ENCODE measurements at regions not wholly inside any gene's neighbourhood (a gene's known extent, or its start where the extent isn't known, plus 50 kb on each side); places are given as distances from the start of the nearest gene placed in this dataset.
"Not testable (repeated sequence)": the region's sequence is repeated elsewhere in the genome, so short reads cannot be mapped to it uniquely, and the experiment has no call there.

DNA sequence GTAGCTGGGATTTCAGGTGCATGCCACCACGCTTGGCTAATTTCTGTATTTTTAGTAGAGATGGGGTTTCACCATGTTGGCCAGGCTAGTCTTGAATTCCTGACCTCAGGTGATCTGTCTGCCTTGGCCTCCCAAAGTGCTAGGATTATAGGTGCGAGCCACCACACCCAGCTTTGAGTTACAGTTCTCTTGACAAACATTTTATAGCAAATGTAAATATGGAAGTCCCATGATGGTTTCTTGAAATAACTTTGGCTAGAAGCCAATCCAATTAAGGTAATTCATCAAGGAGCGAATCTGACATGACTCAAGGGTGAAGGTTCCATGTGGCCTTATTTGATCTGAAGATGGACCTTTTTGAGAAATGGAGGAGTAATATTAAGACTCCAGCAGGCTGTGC is 76.2 kb upstream of the RFLNA start:
- not testable (repeated sequence) for DNase-seq (ENCODE audit: low read depth, low spot score)

DNA sequence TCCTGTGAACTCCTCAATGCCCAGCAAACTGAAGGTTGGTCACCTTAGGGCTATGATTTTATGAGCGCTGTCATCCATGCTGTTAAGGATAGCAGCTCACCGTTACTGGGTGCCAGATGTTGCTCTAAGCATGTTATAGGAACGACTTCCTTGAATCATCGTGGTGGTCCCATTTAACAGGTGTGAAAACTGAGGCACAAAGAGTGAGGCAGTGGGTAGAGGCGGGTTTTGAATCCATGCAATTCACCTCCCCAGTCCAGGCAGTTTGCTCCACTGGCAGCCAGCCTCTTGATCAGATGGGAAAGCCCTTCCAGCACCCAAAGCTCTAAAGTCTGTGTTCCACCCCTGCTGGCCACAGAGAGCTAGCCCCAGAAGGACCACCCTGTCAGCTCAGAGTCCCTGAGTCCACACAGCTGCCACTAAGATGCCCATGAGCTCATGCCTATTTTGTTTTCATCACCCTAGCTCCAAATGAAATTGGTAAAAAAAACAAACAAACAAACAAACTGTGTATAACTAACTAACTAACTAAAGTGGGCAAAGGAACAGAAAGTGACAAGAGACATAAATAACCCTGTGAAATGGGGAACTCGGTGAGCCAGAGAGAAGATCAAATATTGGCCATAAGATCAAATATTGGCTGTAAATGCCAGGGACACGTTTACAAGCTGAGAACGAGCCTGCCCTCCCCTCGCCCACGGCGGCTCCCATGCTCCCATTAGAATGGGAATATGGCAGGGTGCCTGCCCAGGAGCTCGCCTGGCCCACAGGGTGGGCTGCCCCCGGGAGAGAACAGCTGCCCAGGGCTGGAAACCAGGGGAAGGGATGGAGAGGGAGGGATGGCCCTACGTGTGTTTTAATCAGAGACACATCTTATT is 72.3 kb upstream of the RFLNA start:
- no peak for DNase-seq (ENCODE audit: low read depth, low spot score)

DNA sequence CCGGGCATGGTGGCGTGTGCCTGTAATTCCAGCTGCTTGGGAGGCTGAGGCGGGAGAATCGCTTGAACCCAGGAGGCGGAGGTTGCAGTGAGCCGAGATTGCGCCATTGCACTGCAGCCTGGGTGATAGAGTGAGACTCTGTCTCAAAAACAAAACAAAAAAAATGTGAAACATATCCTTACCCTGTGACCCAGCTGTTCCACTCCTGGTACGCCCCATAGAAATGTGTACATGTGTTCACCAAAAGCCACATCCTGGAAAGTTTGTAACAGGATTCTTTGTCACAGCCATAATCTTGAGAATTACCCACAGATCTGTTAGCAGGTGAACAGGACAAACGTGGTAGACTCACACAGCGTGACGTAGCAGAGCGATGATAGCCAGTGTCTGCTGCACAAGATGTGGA is 71.2 kb upstream of the RFLNA start:
- not testable (repeated sequence) for DNase-seq (ENCODE audit: low read depth, low spot score)

DNA sequence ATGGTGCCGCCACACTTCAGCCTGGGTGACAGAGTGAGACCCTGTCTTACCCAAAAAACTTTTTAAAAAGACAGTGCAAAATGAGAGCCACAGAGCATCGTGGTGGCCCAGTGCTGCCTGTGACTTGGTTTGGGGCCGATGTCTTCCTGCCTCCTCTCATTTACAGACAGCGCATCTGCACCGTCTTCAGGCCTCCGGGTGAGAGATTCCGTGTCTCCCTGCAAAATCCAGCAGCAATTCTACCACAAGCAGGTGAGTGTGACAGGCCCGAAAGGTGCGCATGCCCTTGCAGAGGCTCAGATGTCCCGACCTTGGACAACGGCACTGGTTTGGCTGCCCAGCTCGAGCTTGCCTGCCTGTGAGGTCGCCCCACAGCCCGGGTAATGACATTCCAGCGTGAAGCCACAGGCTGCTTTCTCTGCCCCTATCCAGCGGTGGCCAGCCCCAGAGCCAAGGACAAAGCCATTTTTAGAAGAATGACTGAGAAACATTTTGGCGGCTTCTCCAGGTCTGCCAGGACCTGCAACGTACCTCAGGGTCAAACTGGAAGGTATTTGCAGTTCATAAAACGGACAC is 70.3 kb upstream of the RFLNA start:
- DNase-seq (ENCODE audit: low read depth, low spot score), result no peak

DNA sequence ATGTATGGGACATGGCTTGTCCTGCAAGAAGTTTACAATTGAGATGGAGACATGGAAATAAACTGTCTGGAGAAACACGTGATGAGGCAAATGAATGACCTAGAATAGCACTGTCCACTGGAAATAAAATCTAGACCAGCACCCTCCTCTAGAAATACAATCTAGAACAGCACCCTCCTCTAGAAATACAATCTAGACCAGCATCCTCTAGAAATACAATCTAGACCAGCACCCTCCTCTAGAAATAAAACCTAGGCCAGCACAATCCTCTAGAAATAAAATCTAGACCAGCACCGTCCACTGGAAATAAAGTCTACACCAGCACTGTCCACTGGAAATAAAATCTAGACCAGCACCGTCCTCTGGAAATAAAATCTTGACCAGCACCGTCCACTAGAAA is 69.2 kb upstream of the RFLNA start:
- no peak for DNase-seq (ENCODE audit: low read depth, low spot score)

DNA sequence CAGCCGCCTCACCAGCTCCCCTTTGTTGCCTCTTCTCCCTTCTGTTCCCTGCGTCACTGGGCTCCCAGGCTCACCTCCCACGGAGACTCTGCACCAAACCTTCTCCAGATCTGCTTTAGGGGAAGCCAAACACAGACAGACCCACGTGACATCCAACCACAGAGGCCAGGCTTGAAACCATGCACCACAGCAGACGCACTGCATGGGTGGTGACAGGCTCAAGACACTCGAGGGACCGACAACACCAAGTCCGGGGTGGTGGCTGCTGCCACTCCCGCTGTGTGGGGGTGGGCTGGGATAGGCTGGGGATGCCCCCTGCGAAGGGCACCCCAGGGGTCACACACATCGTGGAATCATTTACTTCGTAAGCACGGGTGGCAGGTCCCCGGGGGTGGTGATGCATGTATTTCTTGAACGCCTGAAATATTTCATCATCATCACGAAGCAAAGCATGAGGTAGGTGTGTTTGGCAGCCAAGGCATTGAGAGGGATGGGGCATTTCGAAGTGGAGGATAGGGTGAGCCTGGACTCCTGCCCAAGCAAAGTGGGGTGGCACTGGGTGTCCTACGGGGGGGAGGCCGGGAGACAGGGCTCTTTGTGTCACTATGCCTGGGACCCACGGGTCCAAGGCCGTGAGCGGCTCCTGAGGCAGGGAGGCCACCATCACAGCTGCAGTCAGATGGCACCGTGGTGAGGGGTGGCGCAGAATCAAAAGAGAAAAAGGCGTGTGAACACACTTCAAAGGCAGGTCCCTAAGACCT is 66.8 kb upstream of the RFLNA start:
- no peak for DNase-seq (ENCODE audit: low read depth, low spot score)

DNA sequence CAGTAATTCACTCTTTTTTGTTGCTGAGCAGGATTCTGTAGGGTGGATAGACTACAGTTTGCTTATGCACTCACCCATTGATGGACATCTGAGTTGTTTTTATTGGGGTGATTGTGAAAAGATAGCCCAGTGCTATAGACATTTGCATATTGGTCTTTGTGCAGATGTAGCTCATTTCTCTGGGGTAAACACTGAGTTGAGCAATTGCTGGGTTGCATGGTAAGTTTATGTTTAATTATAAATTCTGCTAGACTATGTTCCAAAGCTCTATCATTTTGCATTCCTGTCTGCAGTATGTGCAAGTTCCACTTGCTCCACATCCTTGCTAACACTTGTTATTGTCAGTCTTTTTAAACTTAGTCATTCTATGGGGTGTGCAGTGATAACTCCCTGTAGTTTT is 65.4 kb upstream of the RFLNA start:
- no peak for DNase-seq (ENCODE audit: low read depth, low spot score)

DNA sequence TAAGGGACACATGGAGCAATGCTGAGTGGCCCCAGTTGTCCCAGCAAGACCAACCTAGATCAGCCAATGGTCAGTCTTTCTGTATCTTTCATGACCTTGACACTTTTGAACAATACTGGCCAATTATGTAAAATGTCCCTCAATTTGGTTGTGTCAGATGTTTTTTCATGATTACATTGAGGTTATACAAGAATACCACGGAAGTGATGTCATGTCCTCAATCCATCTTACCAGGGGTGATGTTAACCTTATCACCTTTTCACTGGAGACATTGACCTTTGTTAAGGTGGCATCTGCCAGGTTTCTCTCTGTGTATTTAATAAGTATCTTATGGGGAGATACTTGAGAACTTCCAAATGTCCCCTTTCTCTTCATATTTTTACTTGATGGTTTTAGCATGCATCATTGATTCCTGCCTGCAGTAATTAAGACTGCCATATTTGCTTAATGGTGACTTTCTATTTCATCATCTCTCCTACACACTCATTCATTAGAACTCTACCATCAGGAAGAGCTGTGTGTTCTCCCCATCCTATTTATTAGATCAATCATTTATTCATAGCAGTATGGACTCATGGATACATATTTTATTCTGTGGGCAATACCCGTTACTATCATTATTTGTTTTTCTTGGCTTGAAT is 64.7 kb upstream of the RFLNA start:
- no peak for DNase-seq (ENCODE audit: low read depth, low spot score)

DNA sequence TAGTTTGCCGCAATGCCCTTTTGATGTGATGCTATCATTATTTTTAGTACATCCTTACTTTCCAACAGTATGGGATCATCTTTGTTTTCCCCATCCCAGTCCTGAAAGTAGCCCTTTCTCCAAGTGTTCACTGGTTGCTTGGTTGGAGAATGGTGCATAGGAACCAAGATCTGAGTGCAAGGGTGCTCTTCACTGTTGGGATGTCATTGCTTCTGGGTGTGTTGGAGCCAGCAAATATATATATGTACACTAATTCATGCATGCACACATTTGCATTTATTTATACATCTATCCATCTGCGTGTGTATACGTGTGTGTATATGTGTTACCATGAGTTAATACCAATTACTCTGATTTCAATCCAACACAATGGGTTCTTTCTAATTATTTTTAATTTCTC is 64.1 kb upstream of the RFLNA start:
- no peak for DNase-seq (ENCODE audit: low read depth, low spot score)

DNA sequence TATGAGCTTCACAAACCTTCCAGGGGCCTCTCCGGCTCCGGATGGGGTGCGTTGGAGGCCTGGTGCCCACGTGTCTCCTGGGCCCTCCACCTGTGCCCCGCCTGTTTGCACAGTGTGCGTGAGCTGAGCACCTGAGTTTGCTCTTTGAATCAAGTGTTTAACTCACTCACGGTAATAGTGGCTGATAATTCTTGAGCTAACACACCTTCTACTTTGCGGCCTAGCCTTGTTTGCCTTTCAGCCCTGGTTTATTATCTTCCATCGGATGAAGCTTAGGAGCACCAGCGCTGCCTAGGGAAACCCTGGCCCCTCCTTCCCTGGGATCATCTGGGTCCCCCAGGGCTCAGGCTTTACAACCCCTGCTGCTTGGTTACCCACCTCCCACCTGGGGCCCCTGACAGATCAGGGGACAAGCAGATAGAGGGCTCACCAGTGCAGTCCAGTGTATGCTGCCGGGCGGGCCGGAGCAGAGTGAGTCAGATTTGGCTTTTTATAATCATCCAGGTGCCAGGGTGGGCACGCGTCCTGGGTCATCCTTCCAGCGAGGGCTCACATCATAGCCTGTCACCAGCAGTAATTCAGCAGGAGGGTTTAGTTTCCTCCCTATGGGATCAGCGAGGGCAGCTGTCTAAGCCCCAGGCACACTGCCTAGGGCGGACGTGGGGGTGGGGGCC is 62.8 kb upstream of the RFLNA start:
- no peak for DNase-seq (ENCODE audit: low read depth, low spot score)

DNA sequence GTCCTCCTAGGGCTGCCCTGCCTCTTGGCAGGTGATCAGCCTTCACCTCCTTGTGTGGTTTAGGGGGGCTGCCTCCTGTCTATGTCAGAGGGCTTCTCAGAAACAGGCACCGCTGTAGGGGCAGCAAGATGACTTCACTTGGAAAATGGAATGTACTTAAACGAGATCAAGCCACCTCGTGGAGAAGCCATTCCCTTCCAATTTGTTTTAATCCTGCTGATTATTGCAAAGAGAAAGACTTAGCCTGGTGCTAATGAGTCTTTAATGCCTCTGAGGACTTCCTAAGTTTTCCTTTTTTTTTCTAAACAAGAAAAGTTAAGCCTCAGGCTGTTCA is 62.3 kb upstream of the RFLNA start:
- no peak for DNase-seq (ENCODE audit: low read depth, low spot score)

DNA sequence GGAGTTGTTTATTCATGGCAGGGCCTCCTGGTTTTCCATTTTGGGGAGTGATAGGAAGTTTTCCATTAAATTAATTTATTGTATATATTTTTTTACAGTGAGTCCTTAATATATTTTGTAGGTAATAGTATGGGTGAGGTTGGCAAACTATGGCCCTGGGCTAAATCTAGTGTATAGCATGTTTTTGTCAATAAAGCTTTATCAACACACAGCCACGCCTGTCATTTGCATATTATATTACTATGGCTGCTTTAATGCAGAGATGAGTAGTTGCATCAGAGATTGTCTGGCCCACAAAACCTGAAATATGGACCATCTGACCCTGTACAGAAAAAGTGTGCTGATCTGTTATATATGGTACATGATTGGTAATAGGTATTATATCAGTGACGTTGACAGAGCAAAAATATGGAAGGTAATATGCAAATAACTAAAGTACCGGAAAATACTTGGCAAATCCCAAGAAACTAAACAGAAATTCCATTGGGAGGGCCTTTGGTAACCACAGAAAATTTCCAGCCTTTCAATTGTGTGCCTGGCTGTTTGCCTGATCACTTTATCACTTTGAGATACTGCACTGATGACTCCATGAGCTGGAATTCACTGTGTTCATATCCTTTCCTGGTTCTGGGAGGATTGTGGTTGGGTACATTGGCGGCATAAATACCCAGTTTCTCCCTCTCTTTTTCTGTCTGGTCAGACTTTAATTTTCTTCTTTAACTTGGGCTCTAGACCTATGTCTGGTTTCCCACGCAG is 61.7 kb upstream of the RFLNA start:
- no peak for DNase-seq (ENCODE audit: low read depth, low spot score)

DNA sequence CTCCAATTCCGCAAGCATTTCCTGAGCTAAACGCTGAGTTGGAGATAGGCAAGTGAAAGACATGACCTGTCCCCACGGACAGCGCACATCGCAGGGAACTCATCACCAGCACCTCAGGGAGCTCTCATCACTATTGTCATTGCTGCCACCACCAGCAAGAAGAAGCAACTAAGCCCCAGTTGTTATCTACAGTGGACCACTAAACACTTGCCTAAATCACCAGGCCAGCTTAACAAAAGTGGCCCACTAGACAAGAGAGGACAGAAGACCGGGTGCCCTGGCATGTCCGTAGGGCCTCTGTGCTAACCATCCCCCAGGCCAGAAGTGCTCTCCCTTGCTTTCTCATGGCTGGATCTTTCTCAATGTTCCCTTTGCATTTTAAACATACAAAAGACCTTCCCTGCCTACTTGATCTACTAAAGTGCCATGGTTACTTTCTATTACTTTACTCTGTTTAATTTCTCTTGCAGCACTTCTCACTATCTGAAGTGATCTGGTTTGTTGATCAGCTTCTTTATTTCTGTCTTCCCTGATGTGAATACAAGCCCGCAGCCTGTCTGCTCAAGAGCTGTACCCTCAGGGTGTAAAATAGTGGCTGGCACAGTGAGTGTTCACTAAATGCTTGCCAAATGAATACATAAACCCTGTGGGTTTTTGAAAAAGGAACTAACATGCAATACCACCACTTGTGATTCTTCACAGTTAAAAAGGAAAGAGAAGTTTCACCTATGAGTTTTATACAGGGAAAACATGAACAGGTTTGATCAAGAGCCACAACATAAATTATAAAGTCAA is 60.9 kb upstream of the RFLNA start:
- DNase-seq (ENCODE audit: low read depth, low spot score), result no peak

DNA sequence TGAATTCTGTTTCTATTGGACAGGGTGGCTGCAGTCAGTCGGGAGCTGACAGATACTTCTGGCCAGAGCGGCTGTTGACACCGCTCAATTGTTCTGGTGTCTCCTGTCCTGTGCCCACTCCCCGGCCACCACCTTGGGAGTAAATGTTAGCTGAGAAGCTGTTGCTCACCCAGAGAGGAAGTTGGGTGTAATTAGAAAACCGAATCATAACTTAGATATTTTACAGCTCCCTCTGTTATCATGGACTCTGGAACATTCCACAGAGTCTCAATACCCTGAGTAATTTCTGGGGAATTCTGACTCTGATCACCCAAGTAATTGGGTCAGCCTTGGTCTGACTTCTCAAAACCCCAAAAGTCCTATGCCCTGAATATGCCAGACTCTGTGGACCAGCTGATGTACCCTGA is 58.3 kb upstream of the RFLNA start:
- no peak for DNase-seq (ENCODE audit: low read depth, low spot score)

DNA sequence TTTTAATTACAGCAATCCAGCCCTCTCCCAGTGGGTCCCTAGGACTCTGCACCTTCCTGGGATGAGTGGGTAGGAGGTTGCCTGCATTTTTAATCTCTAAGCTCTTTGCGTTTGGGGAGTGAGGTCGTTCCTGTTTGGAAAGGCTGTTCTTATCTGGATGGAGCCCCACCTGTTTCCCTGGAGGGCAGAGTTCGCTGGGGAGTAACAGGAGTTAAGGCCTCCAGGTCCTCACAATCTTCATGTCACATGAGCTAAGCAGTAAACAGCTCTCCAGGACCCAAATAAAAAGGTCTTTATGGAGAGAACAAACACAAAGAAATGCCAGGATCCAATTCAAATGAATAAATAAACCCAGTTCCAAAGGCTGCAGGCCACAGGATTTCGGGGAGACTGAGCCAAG is 56.0 kb upstream of the RFLNA start:
- no peak for DNase-seq (ENCODE audit: low read depth, low spot score)

DNA sequence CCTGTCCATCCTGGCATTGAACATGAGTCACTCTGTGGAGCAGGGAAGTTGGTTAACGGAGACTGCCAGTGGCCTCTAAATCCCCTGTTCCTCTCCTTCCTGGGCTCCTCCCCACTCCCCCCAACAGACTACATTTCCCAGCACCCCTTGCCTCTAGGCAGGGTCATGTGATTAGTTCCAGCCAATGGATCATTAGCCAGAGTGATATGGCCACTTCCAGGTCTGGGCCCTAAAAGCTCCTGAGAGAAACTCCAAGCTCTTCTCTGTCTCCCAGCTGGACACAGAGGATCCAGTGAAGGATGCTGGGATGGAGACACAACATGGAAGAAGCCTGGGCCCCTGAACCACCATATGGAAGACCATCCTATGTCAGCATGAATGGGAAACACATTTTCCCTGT is 54.4 kb upstream of the RFLNA start:
- DNase-seq (ENCODE audit: low read depth, low spot score), result peak; percentile 25

DNA sequence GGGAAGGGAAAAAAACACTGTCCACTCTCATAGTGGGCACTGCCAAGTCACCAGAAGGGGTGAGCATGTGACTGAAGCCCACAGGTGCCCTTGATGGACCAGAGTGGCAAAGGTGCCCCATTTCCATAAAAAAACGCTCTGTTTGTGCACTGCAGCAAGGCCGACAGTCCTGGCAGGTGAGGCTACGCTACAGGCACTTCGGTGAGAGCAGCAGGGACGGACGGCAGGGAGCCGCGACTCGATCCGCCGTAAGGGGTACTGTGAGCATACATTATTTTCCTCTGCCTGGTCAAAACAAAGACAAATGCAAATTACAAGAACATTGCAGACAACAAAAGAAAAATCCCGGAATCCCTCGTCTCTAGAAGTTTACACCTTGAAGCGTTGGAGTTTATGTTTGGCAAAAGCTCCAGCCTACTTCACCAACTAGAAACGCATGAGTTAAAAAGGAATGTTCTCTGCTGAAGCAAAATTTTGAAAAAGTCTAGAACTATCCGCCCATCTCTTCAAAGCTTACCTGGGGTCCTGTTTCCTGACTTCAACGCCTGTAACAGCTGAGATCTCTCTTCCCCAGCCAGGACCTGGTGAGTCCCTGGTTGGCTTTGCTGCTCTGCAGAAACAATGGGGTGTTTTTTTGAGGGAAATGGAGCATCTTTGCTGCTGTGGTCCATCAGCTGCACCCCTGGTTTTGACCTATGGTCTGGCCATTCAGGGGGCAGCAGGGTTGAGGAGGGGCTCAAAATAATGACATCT is 52.9 kb upstream of the RFLNA start:
- no peak for DNase-seq (ENCODE audit: low read depth, low spot score)

DNA sequence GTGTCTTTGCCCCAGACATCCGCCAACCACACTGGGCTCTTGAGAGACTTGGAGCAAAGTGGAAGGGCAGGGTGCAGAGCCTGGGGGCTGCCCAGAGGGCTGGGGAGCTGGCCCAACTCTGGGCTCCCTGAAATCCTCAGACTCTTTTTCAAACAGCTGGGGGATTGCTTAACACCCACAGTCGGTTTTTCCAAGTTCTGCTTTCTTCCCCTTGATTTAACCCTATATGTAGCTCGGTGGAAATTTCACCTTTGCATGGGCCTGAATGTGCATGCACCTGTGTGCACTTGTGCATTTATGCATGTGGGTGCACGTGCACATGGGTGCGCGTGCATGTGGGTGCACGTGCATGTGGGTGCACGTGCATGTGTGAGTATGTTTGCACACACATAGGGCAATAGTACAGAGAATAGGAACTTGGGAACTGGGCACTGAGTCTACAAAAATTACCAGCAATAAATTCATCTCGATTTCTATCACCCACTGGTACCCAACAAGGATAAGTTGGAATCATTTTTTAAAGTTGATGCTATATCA is 52.3 kb upstream of the RFLNA start:
- no peak for DNase-seq (ENCODE audit: low read depth, low spot score)

DNA sequence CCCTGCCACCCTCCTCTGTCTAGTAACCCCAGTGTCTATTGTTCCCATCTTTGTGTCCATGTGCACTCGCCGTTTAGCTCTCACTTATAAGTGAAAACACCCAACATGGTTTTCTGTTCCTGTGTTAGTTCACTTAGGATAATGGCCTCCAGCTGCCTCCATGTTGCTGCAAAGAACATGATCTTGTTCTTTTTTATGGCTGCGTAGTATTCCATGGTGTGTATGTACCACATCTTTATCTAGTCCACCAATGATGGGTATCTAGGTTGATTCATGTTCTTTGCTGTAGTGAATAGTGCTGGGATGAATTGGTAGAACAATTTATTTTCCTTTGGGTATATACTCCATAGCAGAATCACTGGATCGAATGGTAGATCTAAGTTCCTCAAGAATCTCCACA is 51.0 kb upstream of the RFLNA start:
- no peak for DNase-seq (ENCODE audit: low read depth, low spot score)
